Liver (tissue), 8 donors: ENCODE measurements at regions not wholly inside any gene's neighbourhood (a gene's known extent, or its start where the extent isn't known, plus 50 kb on each side); places are given as distances from the start of the nearest gene placed in this dataset.

Experiments
- DNase-seq: peaks from one replicate; pipeline ENCODE4 v3.0.0-alpha.2; 2017; ENCODE audit warnings: low spot score
- H3K27ac ChIP-seq, 2 donors: one replicate each; pipeline ENCODE4 v1.7.0; 2013; ENCODE audit warnings: inconsistent platforms in 2 of 2, low read length in 2 of 2, control low read depth in 1 of 2, low read depth in 1 of 2, mild to moderate bottlenecking in 1 of 2
- H3K27me3 ChIP-seq, 4 donors: one replicate each; pipeline versions ENCODE4 v1.6.1 to v1.7.0; 2013; ENCODE audit warnings: low read length in 3 of 4, inconsistent platforms in 1 of 4, mild to moderate bottlenecking in 1 of 4, moderate library complexity in 1 of 4; ENCODE audit not compliant: control insufficient read depth in 4 of 4, insufficient read depth in 4 of 4
- H3K36me3 ChIP-seq, 4 donors: one replicate each; pipeline versions ENCODE4 v1.6.1 to v1.7.0; 2013; ENCODE audit warnings: low read length in 3 of 4, mild to moderate bottlenecking in 3 of 4, low read depth in 1 of 4, moderate library complexity in 1 of 4; ENCODE audit not compliant: control insufficient read depth in 4 of 4, insufficient read depth in 3 of 4
- H3K4me1 ChIP-seq, 4 donors: one replicate each; pipeline versions ENCODE4 v1.6.1 to v1.7.0; 2013; ENCODE audit warnings: low read length in 3 of 4, mild to moderate bottlenecking in 3 of 4, moderate library complexity in 1 of 4; ENCODE audit not compliant: control insufficient read depth in 4 of 4, insufficient read depth in 4 of 4
- H3K4me3 ChIP-seq, 3 donors: one replicate each; pipeline versions ENCODE4 v1.6.1 to v1.7.0; 2013; ENCODE audit warnings: low read length in 3 of 3, control low read depth in 1 of 3, low read depth in 1 of 3, mild to moderate bottlenecking in 1 of 3
- H3K9ac ChIP-seq, 2 donors: one replicate each; pipeline ENCODE4 v1.7.0; 2013; ENCODE audit warnings: low read length in 2 of 2, mild to moderate bottlenecking in 2 of 2, moderate library complexity in 2 of 2, control low read depth in 1 of 2, low read depth in 1 of 2
- H3K9me3 ChIP-seq, 4 donors: one replicate each; pipeline versions ENCODE4 v1.6.1 to v1.7.0; 2013; ENCODE audit warnings: low read length in 3 of 4; ENCODE audit not compliant: control insufficient read depth in 4 of 4
- EGR1 ChIP-seq, 2 donors: IDR thresholded peaks; 2 replicates each; pipeline ENCODE4 v1.6.1; 2016 to 2018; ENCODE audit warnings: antibody characterized with exemption in 2 of 2, low read depth in 2 of 2
- FOXA2 ChIP-seq: IDR thresholded peaks from 2 replicates; pipeline ENCODE4 v1.6.1; 2016; ENCODE audit warnings: antibody characterized with exemption
- HNF4A ChIP-seq, 2 donors: conservative IDR thresholded peaks; 2 replicates each; pipeline ENCODE4 v1.6.1; 2016; ENCODE audit warnings: antibody characterized with exemption in 2 of 2, mild to moderate bottlenecking in 2 of 2
- HNF4G ChIP-seq: IDR thresholded peaks from 2 replicates; pipeline ENCODE4 v1.6.1; 2016; ENCODE audit warnings: antibody characterized with exemption
- JUND ChIP-seq, 2 donors: IDR thresholded peaks; 2 replicates each; pipeline ENCODE4 v1.6.1; 2016; ENCODE audit warnings: antibody characterized with exemption in 2 of 2
- NR2F2 ChIP-seq: IDR thresholded peaks from 2 replicates; pipeline ENCODE4 v1.6.1; 2016; ENCODE audit warnings: antibody characterized with exemption
- RAD21 ChIP-seq, 2 donors: IDR thresholded peaks; 2 replicates each; pipeline ENCODE4 v1.6.1; 2016; ENCODE audit warnings: antibody characterized with exemption in 2 of 2, mild to moderate bottlenecking in 2 of 2
- RXRA ChIP-seq, 2 donors: IDR thresholded peaks; 2 replicates each; pipeline ENCODE4 v1.6.1; 2017 to 2018; ENCODE audit warnings: antibody characterized with exemption in 2 of 2, mild to moderate bottlenecking in 1 of 2
- SP1 ChIP-seq: IDR thresholded peaks from 2 replicates; pipeline ENCODE4 v1.6.1; 2018; ENCODE audit warnings: antibody characterized with exemption, mild to moderate bottlenecking
- TAF1 ChIP-seq: conservative IDR thresholded peaks from 2 replicates; pipeline ENCODE4 v1.6.1; 2016; ENCODE audit warnings: antibody characterized with exemption, mild to moderate bottlenecking
- WGBS: extraction: QIAGEN DNeasy Blood & Tissue Kit; methylation state at CpG from one replicate; pipeline ENCODE4 v1.1.7; 2013; 5-methylcytosine and 5-hydroxymethylcytosine counted together
- TF ChIP-seq, protein P1 (sequence below): IDR thresholded peaks from 2 replicates; pipeline ENCODE4 v1.6.1; 2016; ENCODE audit warnings: antibody characterized with exemption, mild to moderate bottlenecking
- TF ChIP-seq, protein P2 (sequence below): IDR thresholded peaks from 2 replicates; pipeline ENCODE4 v1.6.1; 2016; ENCODE audit warnings: antibody characterized with exemption
- TF ChIP-seq, protein P3 (sequence below): fragments of 150-350 bp; IDR thresholded peaks from 2 replicates; pipeline ENCODE4 v1.5.1; 2017; ENCODE audit warnings: improper control_type of control experiment, low read depth, low read length; ENCODE audit not compliant: missing input control
- TF ChIP-seq, protein P4 (sequence below): IDR thresholded peaks from 2 replicates; pipeline ENCODE4 v1.6.1; 2016; ENCODE audit warnings: antibody characterized with exemption
- donor health status: healthy.
- donor health status: healthy.
- donor health status: healthy.
- donor health status: healthy.
- donor health status: healthy.

DNA sequence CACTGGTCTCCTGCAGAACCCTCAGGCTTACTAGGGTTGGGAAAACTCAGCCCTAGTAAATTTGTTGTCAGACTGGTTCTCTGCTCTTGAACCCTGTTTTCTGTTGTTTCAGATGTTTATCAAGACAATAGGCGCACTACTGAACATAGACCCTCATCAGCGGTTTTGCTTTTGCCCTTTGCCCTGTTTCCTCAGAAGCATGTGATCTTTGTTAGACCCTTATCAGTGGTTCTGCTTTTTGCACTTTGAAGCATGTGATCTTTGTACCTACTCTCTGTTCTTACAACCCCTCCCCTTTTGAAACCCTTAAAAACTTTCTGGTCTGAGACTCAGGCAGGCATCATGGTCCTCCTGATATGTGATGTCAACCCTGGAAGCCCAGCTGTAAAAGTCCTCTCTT lies 842.2 kb upstream of the AMELY start:
- H3K4me1 ChIP-seq: no peaks in the 10 kb centered on the region
- WGBS: 52% methylated on average over 2 of the region's 2 CpGs
- no peak for DNase-seq
- no peak overlapping the region for H3K9ac ChIP-seq
- H3K9me3 ChIP-seq: no peaks in the 10 kb centered on the region
- no peaks in the 10 kb centered on the region for H3K36me3 ChIP-seq
- H3K27me3 ChIP-seq: no peaks in the 10 kb centered on the region
- no peak for TF ChIP-seq HNF4G
- TF ChIP-seq HNF4A (conservative IDR thresholded peaks at IDR 0.05): peak in 1 of 2 donors; percentile 46
- no peak overlapping the region for H3K4me3 ChIP-seq
- H3K27ac ChIP-seq: no peak overlapping the region

DNA sequence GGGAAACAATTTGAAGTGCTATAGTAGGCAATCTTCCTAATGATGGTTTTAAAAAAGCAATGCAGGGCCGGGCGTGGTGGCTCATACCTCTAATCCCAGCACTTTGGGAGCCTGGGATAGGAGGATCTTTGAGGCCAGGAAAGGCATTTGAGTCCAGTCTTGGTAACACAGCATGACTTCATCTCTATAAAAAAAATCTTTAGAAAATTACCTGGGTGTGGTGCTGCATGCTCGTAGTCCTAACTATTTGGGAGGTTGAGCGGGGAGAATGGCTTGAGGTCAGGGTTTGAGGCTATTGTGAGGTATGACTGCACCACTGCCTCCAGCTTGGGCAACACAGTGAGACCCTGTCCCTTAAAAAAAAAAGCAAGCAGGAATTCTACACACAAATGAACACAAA lies 835.2 kb upstream of the AMELY start:
- TF ChIP-seq, protein P1, sequence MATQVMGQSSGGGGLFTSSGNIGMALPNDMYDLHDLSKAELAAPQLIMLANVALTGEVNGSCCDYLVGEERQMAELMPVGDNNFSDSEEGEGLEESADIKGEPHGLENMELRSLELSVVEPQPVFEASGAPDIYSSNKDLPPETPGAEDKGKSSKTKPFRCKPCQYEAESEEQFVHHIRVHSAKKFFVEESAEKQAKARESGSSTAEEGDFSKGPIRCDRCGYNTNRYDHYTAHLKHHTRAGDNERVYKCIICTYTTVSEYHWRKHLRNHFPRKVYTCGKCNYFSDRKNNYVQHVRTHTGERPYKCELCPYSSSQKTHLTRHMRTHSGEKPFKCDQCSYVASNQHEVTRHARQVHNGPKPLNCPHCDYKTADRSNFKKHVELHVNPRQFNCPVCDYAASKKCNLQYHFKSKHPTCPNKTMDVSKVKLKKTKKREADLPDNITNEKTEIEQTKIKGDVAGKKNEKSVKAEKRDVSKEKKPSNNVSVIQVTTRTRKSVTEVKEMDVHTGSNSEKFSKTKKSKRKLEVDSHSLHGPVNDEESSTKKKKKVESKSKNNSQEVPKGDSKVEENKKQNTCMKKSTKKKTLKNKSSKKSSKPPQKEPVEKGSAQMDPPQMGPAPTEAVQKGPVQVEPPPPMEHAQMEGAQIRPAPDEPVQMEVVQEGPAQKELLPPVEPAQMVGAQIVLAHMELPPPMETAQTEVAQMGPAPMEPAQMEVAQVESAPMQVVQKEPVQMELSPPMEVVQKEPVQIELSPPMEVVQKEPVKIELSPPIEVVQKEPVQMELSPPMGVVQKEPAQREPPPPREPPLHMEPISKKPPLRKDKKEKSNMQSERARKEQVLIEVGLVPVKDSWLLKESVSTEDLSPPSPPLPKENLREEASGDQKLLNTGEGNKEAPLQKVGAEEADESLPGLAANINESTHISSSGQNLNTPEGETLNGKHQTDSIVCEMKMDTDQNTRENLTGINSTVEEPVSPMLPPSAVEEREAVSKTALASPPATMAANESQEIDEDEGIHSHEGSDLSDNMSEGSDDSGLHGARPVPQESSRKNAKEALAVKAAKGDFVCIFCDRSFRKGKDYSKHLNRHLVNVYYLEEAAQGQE: no peak
- TF ChIP-seq TAF1 (no peak), FOXA2 (no peak), HNF4A (conservative IDR thresholded peaks at IDR 0.05) (no peak), NR2F2 (no peak), SP1 (no peak), RAD21 (IDR thresholded peaks at IDR 0.05) (no peak), EGR1 (IDR thresholded peaks at IDR 0.05; ENCODE audit: low read depth in 2 of 2) (no peak), RXRA (IDR thresholded peaks at IDR 0.05) (no peak), JUND (IDR thresholded peaks at IDR 0.05) (no peak)
- TF ChIP-seq, protein P2, sequence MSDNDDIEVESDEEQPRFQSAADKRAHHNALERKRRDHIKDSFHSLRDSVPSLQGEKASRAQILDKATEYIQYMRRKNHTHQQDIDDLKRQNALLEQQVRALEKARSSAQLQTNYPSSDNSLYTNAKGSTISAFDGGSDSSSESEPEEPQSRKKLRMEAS: no peak
- TF ChIP-seq, protein P3, sequence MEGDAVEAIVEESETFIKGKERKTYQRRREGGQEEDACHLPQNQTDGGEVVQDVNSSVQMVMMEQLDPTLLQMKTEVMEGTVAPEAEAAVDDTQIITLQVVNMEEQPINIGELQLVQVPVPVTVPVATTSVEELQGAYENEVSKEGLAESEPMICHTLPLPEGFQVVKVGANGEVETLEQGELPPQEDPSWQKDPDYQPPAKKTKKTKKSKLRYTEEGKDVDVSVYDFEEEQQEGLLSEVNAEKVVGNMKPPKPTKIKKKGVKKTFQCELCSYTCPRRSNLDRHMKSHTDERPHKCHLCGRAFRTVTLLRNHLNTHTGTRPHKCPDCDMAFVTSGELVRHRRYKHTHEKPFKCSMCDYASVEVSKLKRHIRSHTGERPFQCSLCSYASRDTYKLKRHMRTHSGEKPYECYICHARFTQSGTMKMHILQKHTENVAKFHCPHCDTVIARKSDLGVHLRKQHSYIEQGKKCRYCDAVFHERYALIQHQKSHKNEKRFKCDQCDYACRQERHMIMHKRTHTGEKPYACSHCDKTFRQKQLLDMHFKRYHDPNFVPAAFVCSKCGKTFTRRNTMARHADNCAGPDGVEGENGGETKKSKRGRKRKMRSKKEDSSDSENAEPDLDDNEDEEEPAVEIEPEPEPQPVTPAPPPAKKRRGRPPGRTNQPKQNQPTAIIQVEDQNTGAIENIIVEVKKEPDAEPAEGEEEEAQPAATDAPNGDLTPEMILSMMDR: no peak
- TF ChIP-seq, protein P4, sequence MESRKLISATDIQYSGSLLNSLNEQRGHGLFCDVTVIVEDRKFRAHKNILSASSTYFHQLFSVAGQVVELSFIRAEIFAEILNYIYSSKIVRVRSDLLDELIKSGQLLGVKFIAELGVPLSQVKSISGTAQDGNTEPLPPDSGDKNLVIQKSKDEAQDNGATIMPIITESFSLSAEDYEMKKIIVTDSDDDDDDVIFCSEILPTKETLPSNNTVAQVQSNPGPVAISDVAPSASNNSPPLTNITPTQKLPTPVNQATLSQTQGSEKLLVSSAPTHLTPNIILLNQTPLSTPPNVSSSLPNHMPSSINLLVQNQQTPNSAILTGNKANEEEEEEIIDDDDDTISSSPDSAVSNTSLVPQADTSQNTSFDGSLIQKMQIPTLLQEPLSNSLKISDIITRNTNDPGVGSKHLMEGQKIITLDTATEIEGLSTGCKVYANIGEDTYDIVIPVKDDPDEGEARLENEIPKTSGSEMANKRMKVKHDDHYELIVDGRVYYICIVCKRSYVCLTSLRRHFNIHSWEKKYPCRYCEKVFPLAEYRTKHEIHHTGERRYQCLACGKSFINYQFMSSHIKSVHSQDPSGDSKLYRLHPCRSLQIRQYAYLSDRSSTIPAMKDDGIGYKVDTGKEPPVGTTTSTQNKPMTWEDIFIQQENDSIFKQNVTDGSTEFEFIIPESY: no peak
- H3K9me3 ChIP-seq: no peaks in the 10 kb centered on the region
- DNase-seq: no peak
- no peaks in the 10 kb centered on the region for H3K4me1 ChIP-seq
- H3K27ac ChIP-seq: no peak overlapping the region
- WGBS: 90% methylated on average over 4 of the region's 4 CpGs
- H3K4me3 ChIP-seq: no peak overlapping the region
- no peak overlapping the region for H3K9ac ChIP-seq
- no peaks in the 10 kb centered on the region for H3K27me3 ChIP-seq
- H3K36me3 ChIP-seq: no peaks in the 10 kb centered on the region
